ENCODE measurements at regions not wholly inside any gene's neighbourhood (a gene's known extent, or its start where the extent isn't known, plus 50 kb on each side); places are given as distances from the start of the nearest gene placed in this dataset.
A peak's percentile ranks its signal among the peaks of the same experiment; 100 is the strongest.

DNA sequence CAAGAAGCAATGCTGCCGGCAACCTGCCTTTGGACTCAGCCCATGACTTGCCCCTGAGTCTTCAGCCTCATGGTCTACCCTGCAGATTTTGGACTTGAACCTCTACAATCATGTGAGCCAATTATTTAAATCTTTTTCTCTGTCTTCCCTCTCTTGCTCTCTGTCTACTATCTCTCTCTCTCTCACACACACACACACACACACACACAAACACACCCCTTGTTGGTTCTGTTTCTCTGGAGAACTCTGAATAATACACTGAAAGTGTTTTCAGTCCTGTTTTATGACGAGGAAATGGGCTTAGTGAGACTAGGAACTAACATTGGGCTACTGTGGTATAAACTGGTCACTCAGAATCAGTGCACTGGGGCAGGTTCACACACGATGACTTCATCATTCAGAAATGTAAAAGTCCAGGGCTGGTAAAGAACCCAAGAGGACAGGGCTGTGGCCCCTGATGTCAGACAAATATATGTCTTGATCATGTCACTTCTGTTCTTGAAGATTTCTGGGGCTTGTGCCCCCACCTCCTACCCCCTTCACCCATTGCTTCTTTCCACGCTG, 266.1 kb upstream of the SIX2 start:
- no peak for DNase-seq (ENCODE audit: low spot score)

DNA sequence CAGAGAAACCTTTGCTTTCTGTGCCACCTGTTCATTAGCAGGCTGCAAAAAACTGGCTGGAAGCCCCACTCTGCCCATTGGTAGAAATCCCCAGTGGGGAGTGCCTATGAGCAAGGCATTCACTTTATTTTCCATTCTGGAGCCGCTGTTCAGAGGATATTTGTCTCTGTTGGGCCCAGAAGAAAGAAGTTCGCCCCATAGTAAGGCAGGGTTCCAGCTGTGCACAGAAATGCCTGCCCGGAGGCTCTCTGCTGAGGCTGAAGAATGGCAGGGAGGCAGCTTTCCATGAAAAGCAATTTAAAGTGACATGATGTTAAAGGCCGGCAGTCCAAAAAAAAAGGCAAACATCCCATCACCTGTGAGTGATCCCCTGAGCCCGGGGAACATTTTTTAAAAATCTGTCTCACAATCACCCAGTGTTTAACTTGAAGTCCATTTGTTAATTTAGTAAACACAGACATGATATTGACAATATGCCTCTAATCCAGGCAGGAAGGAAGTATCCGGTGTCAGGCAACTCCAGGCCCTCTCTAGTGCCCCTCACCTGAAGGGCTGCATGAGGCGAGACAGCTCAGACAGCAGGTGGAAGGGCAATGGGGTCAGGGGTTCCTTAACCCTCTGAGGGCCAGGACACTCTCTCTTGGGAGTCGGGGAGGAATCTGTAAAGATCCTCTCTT, 265.1 kb upstream of the SIX2 start:
- DNase-seq (ENCODE audit: low spot score): no peak

DNA sequence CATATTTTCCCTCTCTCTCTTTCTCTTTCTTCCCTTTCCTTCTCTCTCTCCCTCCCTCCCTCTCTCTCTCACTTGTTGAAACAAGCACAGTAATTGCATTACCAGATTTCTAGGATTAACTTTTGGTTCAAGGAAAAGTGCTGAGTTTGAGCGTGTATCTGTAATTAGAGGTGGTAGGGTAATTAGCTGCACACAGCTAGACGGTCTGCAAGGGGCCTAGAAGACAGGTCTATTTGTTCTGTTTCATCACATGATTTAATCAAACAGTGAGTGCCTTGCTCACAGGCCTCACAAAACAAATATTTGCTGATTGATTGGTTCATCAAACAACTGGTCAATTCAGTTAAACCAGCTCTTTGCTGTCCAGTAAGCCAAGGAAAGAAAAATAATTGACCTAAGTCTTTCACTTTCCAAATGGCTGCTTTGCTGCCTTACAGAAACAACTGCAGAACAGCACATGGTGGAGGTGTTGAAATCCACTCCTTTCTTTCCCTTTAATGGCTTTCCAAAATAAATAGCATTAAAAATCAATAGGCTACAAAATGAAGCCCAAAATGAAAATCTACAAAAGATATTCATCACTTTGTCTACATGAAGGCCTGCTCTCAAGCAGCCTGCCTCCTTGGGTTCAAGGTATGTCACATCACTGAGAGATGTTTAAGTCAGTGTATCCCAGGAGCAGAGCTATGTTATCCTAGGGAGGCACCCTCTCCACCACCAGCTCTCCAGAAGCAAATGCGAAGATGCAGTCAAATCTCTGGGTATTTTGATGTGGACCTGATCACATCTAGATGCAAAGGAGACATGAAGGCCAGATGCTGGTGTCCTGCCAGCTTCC, 264.4 kb upstream of the SIX2 start:
- DNase-seq (ENCODE audit: low spot score): no peak

DNA sequence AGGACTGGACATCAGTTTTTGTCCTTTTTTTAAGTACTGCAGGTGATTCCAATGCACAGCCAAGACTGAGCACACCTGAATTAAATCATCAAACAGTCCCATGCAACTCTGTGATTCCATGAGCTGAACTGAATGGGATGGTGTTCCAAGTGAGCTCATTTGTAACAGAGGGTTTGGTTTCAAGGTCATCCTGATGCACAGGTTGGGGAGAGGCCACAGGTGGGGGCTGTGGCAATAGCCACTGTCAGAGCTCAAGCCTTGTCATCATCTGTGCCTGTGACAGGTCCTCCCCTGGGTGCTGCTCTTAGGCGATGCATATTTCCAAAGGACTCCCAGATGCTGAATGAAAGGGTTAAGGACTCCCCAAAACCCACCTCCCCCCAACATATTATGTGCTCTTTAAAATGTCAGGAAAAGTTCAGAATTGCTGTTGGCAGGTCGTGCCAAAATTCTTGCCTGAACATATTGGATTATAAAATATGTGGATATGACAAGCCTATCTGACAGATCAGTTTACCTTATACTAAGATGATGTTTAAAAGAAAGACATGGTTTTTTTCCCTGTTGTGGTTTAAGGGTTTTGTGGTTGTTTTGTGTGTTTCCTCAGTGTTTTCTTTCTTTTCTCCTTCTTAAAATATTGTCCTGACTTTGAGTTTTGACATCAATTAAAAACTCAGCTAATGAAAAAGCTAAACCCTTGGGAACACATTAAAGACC, 263.5 kb upstream of the SIX2 start:
- DNase-seq (ENCODE audit: low spot score): no peak

DNA sequence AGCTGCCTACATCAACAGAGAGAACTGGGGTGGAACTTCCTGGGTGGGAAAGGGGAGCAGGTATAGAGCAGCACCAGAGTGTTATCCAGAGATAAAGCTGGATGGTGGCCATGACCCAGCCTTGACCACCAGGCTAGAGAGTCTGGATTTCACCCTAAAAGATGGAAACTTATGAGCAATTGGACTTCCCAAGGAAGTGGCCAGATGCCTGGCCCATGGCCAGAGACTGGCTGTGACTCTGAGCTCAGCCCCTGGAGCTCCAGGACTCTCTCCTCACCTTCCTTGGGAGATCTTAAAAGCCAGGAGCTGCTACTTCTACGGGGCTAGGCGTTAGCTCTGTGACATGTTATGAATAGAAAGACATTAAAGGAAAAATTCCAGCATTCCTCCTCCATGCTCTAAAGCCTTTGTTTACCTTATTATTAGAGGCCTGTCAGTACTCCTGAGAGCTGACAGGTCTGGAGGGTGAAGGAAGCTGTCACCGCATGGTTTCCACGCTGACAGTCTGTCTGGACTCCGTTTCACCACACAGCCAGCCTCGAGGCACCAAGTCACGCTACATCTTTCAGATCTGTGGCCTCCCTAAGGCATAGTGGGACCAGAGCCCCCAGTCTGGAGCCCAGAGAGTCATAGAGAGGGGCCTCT, 260.0 kb upstream of the SIX2 start:
- DNase-seq (ENCODE audit: low spot score): no peak

DNA sequence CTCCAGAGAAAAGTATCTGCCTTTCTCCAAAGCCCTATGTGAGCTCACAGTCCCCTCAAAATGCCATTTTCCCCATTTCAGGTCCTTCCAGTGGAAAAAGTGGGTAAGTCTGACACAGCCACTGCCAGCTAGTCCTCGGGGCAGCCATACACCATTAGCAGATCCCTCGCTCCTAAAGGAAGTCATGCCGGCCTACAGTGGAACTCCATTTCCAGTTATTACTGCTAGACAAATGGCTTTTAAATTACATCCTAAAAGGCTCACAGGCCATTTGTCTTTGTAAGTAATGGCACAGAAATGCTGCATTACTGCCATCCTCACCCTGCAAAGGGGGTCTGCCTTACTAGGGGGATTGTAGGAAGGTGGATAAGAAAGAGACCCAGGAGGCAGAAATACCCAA, 259.4 kb upstream of the SIX2 start:
- no peak for DNase-seq (ENCODE audit: low spot score)

DNA sequence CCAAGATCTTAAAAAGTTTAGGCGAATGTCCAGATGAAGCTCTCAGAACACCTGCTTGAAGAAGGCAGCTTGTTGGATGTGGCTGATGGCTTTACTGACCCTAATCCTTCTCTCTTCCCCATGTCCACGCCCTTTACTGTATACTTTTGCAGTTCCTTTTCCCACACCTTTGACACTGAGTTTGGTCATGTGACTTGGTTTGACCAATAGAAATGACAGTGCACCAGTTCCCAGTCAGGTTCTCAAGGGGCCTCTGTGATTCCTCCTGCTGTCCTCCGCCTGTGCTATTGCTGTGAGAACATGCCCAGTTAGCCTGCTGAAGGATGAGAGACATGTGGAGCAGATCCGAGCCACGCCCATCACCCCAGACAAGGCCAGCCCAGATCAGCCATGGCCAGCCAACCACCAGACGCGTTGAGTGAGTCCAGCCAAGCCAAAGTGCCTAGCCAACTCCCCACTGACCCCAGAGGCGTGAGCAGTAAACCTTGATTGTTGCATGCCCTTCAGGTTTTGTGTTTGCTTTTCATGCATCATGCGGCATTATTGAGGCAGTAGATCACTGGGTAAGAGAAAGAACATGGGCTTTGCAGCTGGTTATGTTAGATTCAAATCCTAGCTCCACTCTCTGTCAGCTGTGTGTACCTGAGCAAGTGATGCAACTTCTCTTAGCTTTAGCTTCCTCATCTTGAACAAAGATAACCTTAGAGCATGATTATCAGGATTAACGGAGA, 258.0 kb upstream of the SIX2 start:
- no peak for DNase-seq (ENCODE audit: low spot score)

DNA sequence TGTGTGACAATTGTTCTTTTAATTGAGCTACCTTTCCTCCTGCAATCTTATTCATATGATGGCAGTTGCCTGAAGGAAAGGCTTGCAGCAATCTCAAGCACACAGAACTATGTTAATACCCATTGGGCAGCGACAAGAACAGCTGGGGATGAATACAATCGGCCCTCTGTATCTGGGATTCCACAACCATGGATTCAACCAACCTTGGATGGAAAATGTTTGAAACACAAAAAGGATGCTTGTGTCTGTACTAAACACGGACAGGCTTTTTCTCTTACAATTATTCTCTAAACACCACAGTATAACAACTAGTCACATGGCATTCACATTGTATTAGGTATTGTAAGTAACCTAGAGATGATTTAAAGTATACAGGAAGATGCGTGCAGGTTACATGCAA, 256.1 kb upstream of the SIX2 start:
- peak; percentile 31 for DNase-seq (ENCODE audit: low spot score)

DNA sequence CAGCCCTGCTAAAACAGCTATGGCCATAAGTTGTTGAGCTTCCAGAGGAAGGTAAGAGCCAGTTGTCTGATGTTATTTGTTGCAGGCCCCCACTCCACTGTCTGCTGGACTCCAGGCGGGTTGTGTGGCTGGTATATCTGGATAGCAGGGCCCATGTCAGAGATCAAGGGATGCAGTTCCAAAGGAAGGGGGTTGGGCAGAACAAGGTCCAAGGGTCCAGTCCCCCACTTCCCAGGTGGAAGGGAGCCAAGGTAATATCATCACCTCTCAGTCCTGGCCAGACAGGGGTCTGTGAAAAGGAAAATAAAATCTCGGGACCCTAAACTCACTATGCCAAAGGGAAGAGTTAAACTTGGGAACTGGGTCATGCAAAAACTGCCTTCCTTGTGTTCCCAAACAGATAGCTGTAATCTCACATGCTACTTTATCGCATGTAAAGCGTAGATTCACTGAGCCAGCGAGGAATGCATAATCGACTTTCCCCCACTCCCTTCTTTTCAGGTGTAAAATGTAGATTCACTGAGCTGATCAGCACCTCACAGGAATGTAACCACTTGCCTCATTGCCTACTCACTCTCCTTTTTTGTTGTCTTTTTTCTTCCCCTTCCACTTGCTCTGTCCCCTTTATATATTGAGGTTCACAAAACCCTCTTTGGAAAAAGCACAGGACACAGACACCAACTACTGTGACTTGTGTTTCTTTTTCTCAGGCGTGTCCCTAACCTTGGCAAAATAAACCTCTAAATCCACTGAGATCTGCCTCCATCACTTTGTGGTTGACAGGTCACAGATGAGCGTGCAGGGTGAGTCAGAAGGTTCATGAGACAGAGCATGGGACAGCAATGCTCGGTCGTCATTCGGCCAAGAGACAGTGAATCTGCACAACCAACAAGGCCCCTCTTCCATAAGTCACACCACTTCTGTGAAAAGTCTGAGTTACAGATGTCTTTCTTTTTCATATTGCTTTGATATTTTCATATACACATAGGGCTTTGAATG, 255.3 kb upstream of the SIX2 start:
- DNase-seq (ENCODE audit: low spot score): no peak

DNA sequence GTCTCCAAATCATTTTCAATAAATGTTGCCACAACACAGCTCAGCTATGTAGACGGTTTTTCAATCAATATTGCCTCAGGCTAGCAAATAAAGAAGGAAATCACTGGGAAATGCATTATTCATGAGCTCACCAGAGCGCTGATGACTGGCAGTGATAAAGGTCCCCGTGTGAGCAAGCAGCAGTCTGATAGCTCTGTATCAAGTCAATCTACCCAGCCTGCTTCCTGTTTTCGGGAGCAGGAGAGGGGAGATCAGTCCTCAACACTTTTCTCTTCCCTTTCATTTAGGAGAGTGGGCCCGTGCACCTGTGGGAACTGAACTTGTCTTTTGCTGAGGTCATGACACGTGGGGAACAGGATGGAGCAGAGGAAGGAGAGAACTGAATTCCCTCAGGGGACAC, 253.9 kb upstream of the SIX2 start:
- no peak for DNase-seq (ENCODE audit: low spot score)

DNA sequence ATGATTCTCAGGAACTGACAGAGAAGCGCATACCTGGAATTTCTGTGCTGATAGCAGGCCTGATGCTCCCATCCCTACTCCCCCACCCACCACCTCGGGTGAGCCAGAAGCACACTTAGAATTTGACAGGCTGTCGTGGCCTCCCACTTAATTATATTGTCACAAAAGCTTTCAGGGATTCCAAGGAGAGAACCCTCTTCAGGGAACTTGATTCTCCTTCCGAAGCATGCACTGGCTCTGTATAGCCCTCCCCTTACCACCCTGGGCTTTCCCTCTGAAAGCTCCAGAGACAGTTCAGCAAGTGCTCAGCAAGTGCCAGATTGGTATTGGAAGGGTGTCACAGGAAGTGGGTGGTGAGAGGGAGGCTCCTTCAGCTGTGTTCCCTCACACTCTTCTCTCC, 252.5 kb upstream of the SIX2 start:
- DNase-seq (ENCODE audit: low spot score): peak; percentile 70

DNA sequence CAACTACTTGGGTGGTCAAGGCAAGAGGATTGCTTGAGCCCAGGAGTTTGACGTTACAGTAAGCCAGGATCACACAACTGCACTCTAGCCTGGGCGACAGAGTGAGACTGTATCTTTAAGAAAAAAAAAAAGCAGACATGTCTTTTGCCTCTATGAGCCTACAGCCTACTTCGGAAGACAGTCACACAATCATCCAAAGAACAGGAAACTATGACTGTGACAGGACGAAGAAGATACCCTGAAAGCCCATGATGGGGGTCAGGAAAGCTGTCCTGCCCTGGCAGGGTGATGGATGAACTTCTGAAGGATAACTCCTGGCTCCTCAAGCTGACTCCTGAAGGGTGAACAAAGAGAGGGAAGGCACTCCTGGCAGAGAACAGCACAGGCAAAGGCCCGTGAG, 251.7 kb upstream of the SIX2 start:
- no peak for DNase-seq (ENCODE audit: low spot score)

DNA sequence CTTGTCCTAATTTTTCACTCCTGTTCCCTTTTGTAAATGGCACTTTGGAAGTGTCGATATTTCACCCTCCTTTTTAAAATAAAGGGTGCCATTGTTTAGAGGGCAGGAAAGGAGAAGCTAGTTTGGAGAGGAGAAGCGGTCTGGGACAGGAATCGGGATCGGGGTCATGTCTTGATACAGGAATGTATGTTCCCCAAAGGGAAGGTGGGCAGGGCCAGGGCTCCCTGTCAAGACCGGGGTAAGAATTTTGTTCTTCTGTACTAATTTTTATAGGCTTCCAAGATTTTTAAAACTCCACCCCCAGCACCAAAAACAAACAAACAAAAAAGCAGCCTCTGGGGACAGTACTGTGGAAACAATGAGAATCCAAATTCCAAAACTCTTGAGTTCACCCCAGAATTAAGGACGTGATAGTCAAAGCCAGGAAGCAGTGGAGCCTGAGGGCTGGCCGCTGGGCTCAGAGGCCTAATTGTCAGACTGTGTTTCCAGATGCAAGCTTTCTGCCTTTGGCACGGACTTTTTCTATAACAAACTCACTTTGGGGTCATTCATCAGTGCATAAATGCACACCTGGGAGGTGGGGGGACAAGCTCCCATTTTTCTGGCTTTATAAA, 250.4 kb upstream of the SIX2 start:
- no peak for DNase-seq (ENCODE audit: low spot score)

DNA sequence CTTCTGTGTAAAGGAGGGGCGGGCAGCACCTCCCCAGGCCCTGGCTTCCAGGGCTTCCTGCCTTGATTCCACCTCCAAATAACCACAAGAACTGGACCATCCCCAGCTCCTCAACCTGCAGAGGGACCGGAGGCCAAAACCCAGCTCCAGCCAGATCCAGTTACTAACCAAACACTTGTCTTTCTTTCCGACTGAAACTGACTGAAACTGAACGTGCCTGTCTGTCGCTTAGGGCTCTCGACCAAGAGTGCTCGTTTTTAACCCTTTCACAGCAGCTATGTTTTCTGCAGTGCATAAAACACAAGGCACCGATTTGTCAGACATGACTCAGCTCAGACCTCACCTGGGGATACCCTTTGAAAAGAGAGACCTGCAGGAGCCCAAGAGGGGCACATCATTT, 249.9 kb upstream of the SIX2 start:
- DNase-seq (ENCODE audit: low spot score): no peak

DNA sequence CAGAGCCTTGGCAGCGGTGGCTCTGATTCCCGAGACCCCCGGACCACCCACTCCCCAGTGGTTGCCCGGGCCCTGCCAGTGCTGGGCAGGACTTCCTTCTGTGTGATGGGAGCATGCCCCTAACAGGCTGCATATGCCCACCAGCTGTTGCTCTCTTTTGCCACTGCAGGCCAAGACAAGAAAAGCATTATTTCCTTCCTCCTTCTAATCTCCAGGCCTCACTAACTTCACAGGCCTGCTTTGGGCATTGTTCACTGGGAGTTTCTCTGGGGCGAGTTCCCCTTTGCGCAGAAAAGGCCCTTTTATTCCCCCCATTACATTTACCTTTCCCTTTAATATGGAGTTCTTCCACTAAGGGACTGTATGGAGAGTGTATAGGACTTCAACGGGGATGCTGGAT, 249.1 kb upstream of the SIX2 start:
- no peak for DNase-seq (ENCODE audit: low spot score)

DNA sequence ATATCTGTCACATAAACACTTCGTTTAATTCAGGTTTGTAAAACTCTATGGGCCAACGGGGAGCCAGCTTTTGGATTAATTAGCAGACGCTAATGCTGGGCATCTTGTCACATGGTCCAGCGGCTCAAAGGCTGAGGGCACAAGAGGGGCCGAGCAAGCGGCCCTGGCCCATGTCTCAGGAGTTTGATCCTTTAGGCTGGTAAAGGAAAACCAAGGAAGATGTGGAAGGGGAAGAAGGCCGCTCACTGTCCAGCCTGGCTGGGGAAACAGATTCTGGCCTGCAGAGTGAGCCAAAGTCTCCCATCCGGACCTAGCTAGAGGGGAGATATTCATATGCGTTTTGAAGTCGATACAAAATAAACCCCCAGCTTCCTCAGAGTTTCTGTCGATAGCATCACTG, 248.6 kb upstream of the SIX2 start:
- no peak for DNase-seq (ENCODE audit: low spot score)

DNA sequence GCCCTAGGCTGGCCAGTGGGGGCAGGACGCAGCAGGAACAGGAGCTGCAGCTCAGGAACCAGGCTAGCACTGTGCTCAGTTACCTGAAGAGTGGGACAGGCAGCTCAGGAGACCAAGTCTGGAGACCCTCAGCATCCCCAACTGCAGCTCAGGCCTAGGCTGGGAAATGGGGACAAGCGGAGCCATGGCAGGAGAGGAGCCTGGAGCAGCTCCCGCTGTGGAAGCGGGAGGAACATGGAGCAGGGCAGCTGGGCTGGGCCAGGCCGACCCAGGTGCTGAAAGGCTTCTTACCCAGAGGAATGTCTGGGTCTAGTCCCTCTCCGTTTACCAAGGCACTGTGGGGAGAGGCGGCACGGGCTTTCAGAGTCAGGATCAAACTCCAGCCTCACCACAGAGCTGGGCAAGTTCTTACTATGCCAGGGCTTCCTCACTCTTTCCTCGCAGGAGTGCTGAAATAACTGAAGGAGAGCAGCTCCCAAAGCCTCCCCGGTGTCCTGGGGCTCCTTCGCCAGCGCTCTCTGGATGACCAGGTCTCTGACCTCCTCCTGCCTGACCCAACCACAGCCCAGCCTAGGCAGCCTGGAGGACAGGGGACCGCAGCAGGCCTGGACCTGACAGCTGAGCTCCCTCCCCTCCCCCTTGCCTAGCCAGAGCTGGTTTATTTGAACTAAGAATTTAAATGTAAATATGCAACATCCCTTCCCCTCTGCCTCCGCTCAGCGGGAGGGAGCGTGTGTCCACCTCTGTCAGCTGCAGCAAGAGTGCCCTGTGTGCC, 247.8 kb upstream of the SIX2 start:
- DNase-seq (ENCODE audit: low spot score): no peak

DNA sequence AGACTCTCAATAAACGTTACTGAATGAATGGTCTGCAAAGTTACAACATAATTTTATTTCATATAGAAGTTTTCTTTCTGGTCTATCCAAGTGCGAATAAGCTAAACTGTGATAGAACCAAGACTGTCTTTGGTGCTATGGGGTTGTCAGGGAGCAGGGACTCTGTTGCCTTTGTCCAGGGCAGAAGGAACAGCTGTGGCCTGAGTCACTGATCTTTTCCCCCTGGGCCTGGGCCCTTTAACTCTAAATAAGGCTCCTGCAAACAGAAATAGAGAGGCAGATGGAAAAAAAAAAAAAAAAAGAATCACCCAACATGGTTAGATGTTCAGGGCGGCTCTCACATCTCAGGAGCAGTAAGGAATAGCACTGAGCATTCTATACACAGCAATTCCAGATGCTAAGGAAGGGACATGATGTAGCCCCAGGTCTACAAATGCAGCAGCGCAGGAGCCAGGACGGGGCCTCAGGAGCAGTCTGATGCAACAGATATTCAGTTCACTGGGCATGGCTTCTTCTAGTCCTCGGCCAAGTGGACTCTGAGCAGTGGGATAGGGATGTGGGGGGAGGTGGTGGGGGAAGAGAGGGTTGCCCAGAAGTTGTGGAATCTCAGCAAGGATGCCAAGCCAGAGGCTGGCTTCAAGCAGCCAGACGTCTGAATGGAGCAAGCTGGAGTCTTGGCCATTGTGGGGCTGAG, 247.1 kb upstream of the SIX2 start:
- no peak for DNase-seq (ENCODE audit: low spot score)
